Femur (tissue), 1 donor: ENCODE measurements at regions not wholly inside any gene's neighbourhood (a gene's known extent, or its start where the extent isn't known, plus 50 kb on each side); places are given as distances from the start of the nearest gene placed in this dataset.

ENCODE experiments used
- DNase-seq: peaks from one replicate; pipeline ENCODE4 v3.0.0-alpha.2; 2017

DNA sequence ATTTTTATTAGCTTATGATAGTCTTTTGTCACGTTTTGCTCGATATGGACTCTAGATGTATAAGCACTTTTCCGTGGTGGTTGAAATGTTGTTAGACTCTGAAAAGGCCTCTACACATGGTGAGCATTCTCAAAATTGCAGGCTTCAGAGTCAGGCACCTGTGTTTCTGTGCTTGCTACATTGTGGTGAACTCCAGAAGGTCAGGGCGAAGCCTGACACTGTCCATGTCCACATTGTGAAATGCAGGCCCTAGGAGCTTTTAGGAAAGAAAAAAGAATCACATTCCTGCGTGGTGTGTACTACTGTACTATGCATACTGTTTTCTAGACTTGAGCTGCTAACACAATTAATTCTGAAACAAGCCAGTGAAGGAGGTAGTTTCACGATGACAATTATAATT lies 86.3 kb downstream of the HS3ST1 start:
- no peak for DNase-seq

- no peak for DNase-seq
Observed at GRCh38 chr4:11341337-11342043, 87.2 kb downstream of the HS3ST1 start.

- no peak for DNase-seq
Observed at GRCh38 chr4:11338956-11339782, 89.5 kb downstream of the HS3ST1 start.

DNA sequence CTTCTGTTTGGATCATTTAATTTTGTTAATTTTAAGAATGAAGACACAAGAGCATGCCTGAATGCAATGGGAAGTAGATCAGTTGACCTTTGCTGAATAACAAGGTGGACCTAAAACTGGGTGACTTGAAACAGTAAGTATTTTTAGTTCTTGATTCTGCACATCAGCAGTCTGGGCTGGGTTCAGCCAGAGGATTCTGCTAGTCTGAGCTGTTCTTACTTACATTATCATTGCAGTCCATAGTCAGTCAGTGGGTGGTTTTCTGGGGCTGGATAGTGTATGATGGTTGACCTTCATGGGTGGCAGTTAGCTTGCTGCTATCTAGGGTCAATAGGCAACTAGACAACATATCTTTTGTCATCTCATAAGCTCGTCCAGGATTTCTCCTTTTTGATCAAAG lies 91.4 kb downstream of the HS3ST1 start:
- no peak for DNase-seq

DNA sequence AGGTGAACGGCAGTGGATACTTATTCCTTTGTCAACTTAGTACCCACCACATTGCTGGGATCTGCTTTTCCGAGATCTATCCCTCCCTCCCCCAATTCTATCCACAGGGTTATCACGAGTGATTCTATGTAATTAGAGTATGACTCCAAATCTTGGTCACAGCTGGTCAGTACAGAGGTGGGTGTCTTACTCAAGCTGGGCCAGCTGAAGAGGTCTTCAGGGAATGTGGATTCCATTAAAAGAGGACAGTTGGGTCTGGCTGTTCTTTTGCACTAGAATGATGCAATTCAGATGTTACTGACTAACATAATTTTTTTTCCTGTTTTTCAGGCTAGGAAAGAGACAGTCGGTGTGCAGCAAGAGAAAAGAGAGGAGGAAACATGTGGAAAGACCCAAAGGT lies 92.3 kb downstream of the HS3ST1 start:
- DNase-seq, result no peak

- DNase-seq, result no peak
Observed at GRCh38 chr4:11334887-11335286, 93.8 kb downstream of the HS3ST1 start.

DNA sequence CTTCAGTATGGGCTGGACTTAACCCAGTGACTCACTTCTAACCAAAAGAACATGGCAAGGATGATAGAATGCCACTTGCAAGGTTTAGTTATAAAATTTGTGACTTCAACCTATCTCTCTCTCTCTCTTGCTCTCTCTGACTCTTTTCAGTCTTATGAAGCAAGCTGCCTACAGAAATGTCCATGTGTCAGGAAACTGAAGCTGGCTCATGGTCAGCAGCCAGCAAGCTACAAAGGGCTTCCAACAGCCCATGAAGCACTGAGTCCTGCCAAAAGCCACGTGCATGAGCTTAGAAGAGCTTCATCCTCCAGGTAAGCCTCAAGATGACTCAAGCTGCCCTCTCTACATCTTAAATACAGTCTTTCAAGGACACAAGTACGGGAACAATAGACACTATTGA lies 100.3 kb downstream of the HS3ST1 start:
- DNase-seq, result no peak

- DNase-seq, result no peak
Observed at GRCh38 chr4:11326021-11326420, 102.7 kb downstream of the HS3ST1 start.

DNA sequence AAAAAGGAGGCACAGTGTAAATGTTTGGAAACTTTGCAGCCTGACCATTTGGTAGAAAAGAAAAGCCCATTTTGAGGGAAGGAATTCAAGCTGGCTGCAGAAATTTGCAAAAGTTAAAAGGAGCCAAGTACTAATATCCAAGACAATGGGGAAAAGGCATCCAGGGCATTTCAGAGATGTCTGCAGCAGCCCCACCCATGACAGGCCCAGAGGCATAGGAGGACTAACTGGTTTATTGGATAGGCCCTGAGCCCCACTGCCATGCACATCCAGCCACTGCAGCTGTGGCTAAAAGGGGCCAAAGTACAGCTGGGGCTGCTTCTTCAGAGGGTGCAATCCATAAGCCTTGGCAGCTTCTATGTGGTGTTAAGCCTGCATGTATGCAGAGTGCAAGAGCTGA lies 104.9 kb downstream of the HS3ST1 start:
- no peak for DNase-seq

- DNase-seq, result no peak
Observed at GRCh38 chr4:11313157-11313943, 115.3 kb downstream of the HS3ST1 start.

DNA sequence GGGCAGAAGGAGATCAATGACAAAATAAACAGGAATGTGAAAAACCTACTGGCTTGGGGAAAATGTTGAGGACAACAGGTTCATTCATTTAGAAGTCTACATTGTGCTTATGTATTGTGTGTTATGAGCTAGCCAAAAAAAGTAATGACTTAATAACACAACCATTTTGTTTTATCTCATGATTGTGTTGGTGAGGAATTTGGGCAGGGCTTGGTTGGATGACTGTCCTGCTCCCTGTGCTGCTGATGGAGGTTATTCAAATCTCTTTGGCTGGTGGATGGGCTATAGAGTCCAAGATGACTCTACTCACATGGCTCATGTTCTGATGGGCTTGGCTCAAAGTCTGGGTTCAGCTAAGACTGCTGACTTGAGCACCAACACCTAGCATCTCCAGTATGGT lies 116.3 kb downstream of the HS3ST1 start:
- DNase-seq, result no peak

GRCh38 chr4:11301075-11301660 lies 127.5 kb downstream of the HS3ST1 start:
- no peak for DNase-seq

- DNase-seq, result no peak
Observed at GRCh38 chr4:11299836-11300235, 128.9 kb downstream of the HS3ST1 start.

DNA sequence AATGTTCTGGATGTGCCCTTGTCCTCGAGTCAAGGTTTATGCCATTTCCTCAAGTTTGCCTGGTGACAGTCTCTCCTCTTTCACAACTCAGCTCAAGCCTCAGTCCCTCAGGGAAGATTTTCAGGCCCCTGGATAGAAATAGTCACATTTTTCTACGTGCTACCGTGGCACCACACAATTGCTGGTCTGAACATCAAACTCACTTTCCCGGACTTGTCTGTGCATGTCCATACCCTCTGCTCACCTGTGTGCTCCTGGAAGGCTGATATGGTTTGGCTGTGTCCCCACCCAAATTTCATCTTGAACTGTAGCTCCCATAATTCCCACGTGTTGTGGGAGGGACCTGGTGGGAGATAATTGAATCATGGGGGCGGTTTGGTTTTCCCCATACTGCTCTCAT lies 129.7 kb downstream of the HS3ST1 start:
- DNase-seq, result no peak

GRCh38 chr4:11298451-11298850 lies 130.2 kb downstream of the HS3ST1 start:
- no peak for DNase-seq

- no peak for DNase-seq
Observed at GRCh38 chr4:11297627-11298026, 131.1 kb downstream of the HS3ST1 start.

DNA sequence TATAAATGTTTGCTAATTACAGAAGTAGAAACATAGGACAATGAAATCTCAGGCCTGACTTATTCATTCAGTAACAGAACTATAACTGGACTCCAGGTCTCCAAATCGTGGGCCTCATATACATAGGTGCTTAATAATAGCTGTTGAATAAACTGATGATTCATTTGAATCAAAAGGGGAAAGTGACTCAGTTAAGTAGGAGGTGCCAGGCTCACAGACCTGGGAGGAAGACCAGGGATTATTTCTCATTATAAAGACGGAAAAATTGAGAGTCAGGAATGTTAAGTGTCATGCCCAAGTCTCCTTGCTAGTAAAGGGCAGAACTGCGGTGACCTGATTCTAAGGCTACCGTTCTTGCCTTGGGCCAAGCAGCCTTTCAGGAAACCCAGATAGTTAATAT lies 131.5 kb downstream of the HS3ST1 start:
- no peak for DNase-seq

DNA sequence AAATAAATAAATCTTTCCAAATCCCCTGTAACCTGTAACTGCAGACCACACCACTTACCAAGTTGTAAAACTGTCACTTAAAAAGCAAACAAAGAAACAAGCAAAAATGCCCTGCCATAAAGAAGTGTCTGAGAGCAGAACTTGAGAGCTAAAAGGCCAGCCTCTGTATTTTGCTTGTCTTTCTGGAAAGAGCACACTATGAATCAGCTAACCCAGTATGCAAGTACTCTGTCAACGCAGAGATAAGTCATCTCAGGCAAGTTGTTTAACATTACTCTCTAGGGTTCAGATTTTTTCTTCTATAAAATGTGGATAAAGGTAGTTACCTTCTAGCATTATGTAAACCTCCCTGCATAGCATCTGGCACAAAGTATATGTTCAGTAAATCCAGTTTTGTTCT lies 134.8 kb downstream of the HS3ST1 start:
- no peak for DNase-seq

- no peak for DNase-seq
Observed at GRCh38 chr4:11287055-11287454, 141.6 kb downstream of the HS3ST1 start.

GRCh38 chr4:11286533-11286932 lies 142.2 kb downstream of the HS3ST1 start:
- no peak for DNase-seq

DNA sequence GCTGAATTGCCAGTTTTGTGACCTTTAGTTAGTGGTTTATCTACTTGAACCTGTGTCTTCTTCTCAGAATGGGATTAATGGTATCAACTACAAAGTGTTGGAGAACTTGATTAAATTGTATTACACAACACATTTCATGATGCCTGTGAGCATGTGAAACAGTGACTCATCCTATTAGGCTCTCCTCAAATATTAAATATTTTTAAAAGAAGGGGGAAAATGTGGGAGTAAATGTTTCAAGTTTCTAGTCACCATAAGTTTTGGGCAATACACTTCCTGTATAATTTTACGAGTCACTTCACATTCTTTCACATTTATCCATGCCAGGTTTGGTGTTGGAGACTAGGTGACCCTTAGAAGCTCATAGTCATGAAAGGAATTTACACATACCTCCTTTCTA lies 147.0 kb downstream of the HS3ST1 start:
- no peak for DNase-seq

DNA sequence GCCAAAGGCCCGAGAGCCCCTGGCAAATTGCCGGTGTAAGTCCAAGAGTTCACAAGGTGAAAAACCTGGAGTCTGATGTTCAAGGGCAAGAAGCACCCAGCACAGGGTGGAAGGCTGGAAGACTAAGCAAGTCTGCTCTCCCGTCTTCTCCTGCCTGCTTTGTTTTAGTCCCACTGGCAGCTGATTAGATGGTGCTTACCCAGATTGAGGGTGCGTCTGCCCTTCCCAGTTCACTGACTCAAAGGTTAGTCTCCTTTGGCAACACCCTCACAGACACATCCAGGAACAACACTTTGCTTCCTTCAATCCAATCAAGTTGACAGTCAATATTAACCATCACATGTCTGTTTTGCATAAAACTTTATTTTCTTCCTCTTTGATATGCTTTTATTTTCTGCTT lies 157.4 kb downstream of the HS3ST1 start:
- no peak for DNase-seq

GRCh38 chr4:11268149-11268548 lies 160.5 kb downstream of the HS3ST1 start:
- no peak for DNase-seq
